ENCODE measurements at regions not wholly inside any gene's neighbourhood (a gene's known extent, or its start where the extent isn't known, plus 50 kb on each side); places are given as distances from the start of the nearest gene placed in this dataset.
"Not testable (repeated sequence)": the region's sequence is repeated elsewhere in the genome, so short reads cannot be mapped to it uniquely, and the experiment has no call there.

GRCh38 chr5:110893854-110894483, 155.2 kb downstream of the SLC25A46 start:
- TF ChIP-seq CTCF (optimal IDR thresholded peaks at IDR 0.05 in 1 of 3, IDR thresholded peaks at IDR 0.05 in 1 of 3, conservative IDR thresholded peaks at IDR 0.05 in 1 of 3; ENCODE audit: extremely low read depth in 1 of 3, insufficient read depth in 2 of 3, low read length in 3 of 3); EZH2 (IDR thresholded peaks at IDR 0.05; ENCODE audit: low read length): not testable (repeated sequence)
